ENCODE measurements at regions not wholly inside any gene's neighbourhood (a gene's known extent, or its start where the extent isn't known, plus 50 kb on each side); places are given as distances from the start of the nearest gene placed in this dataset.

- intact Hi-C loops (cut with DNase I), result no loop called here
- Histone ChIP-seq H3K27ac (no peak overlapping the region), H3K4me1 (no peaks in the 10 kb centered on the region), H3K27me3 (no peaks in the 10 kb centered on the region), H3K36me3 (no peaks in the 10 kb centered on the region), H3K4me3 (no peak overlapping the region), H3K9me3 (no peaks in the 10 kb centered on the region)
- no peak for TF ChIP-seq CTCF (IDR thresholded peaks at IDR 0.05)
- no peak for TF ChIP-seq POLR2AphosphoS5 (IDR thresholded peaks at IDR 0.05; ENCODE audit: insufficient read depth in 1 of 2, low read depth in 1 of 2)
- TF ChIP-seq POLR2A (IDR thresholded peaks at IDR 0.05), result no peak
- no peak for DNase-seq (ENCODE audit: extremely low spot score in 2 of 2)
These were observed 487.3 kb upstream of the DCC start for GRCh38 chr18:51852681-51853080.

- intact Hi-C loops (cut with DNase I), result no loop called here
- TF ChIP-seq POLR2A (IDR thresholded peaks at IDR 0.05), result no peak
- TF ChIP-seq POLR2AphosphoS5 (IDR thresholded peaks at IDR 0.05; ENCODE audit: insufficient read depth in 1 of 2, low read depth in 1 of 2), result no peak
- TF ChIP-seq CTCF (IDR thresholded peaks at IDR 0.05), result no peak
These were observed 482.0 kb upstream of the DCC start for GRCh38 chr18:51857989-51858388.

GRCh38 chr18:51861046-51861445, 479.0 kb upstream of the DCC start:
- no peaks in the 10 kb centered on the region for H3K9me3 ChIP-seq
- no peaks in the 10 kb centered on the region for H3K27me3 ChIP-seq
- no peak overlapping the region for H3K4me3 ChIP-seq
- H3K36me3 ChIP-seq, result no peaks in the 10 kb centered on the region
- intact Hi-C loops (cut with DNase I), result no loop called here
- DNase-seq (ENCODE audit: extremely low spot score in 2 of 2), result no peak
- TF ChIP-seq POLR2A (IDR thresholded peaks at IDR 0.05), result no peak
- TF ChIP-seq POLR2AphosphoS5 (IDR thresholded peaks at IDR 0.05; ENCODE audit: insufficient read depth in 1 of 2, low read depth in 1 of 2), result no peak
- TF ChIP-seq CTCF (IDR thresholded peaks at IDR 0.05), result no peak
- no peaks in the 10 kb centered on the region for H3K4me1 ChIP-seq
- no peak overlapping the region for H3K27ac ChIP-seq

More at GRCh38 chr18:51857989-51858388, 482.0 kb upstream of the DCC start:
- H3K36me3 ChIP-seq, result no peaks in the 10 kb centered on the region
- DNase-seq (ENCODE audit: extremely low spot score in 2 of 2), result no peak
- H3K4me1 ChIP-seq, result no peaks in the 10 kb centered on the region
- H3K4me3 ChIP-seq, result no peak overlapping the region
- no peaks in the 10 kb centered on the region for H3K9me3 ChIP-seq
- no peak overlapping the region for H3K27ac ChIP-seq
- H3K27me3 ChIP-seq, result no peaks in the 10 kb centered on the region

DNA sequence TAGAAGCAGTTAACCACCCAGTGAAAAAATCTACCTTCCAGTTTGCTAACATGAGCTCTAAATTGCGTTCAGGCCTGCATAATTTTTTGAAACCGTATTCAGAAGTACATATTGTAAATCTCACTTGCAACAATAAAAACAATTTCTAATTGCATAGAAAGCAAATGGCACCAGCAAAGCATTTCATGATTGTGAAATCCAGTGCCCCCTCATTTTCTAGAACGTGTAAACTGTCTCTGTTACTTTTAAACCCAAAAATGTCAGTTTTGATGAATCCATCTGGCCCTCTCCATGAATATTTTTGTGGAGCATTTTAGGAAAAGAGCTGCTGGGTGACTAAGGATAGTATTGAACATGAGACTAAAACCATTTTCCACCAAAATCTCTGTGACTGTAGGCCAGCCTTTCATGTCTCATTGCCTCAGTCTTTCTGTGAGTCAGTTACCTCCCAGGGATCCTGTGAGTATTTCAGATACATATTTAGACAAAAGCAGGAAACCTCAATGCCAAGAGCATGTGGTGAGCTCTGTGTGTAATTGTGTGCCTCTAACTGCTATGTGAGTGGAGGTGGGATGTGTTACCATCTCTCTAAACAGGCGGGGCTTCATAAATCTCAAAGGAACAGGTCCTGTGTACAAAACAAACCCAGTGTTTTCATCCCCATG, 477.8 kb upstream of the DCC start:
- no peak for TF ChIP-seq POLR2AphosphoS5 (IDR thresholded peaks at IDR 0.05; ENCODE audit: insufficient read depth in 1 of 2, low read depth in 1 of 2)

GRCh38 chr18:51864219-51864965, 475.6 kb upstream of the DCC start:
- intact Hi-C loops (cut with DNase I), result no loop called here

More for the DNA sequence above, 477.8 kb upstream of the DCC start:
- no peaks in the 10 kb centered on the region for H3K4me1 ChIP-seq
- no peaks in the 10 kb centered on the region for H3K27me3 ChIP-seq
- no peaks in the 10 kb centered on the region for H3K9me3 ChIP-seq
- no peak overlapping the region for H3K27ac ChIP-seq
- DNase-seq (ENCODE audit: extremely low spot score in 2 of 2), result no peak
- intact Hi-C loops (cut with DNase I), result no loop called here
- H3K36me3 ChIP-seq, result no peaks in the 10 kb centered on the region
- no peak overlapping the region for H3K4me3 ChIP-seq

More at GRCh38 chr18:51864219-51864965, 475.6 kb upstream of the DCC start:
- no peak overlapping the region for H3K27ac ChIP-seq
- no peak for TF ChIP-seq POLR2A (IDR thresholded peaks at IDR 0.05)
- no peak for TF ChIP-seq POLR2AphosphoS5 (IDR thresholded peaks at IDR 0.05; ENCODE audit: insufficient read depth in 1 of 2, low read depth in 1 of 2)
- no peak for TF ChIP-seq CTCF (IDR thresholded peaks at IDR 0.05)
- H3K4me3 ChIP-seq, result no peak overlapping the region
- no peaks in the 10 kb centered on the region for H3K27me3 ChIP-seq
- no peaks in the 10 kb centered on the region for H3K4me1 ChIP-seq
- no peaks in the 10 kb centered on the region for H3K36me3 ChIP-seq
- DNase-seq (ENCODE audit: extremely low spot score in 2 of 2), result no peak
- H3K9me3 ChIP-seq, result no peaks in the 10 kb centered on the region

All from vagina (tissue), 2 donors.